Lung (tissue), 11 donors: ENCODE measurements at regions not wholly inside any gene's neighbourhood (a gene's known extent, or its start where the extent isn't known, plus 50 kb on each side); places are given as distances from the start of the nearest gene placed in this dataset.

Source experiments
- ATAC-seq: fragments of 200-7000 bp; cut with Tn5 transposase; one replicate; pipeline ENCODE4 v1.9.1; 2020; ENCODE audit warnings: moderate number of reproducible peaks; ENCODE audit not compliant: insufficient read depth, low FRiP score
- DNase-seq, 3 donors: peaks; one replicate each; pipeline ENCODE4 v3.0.0-alpha.2; 2013 to 2017
- H3K27ac ChIP-seq, 2 donors: one replicate each; pipeline ENCODE4 v1.5.1; 2013; ENCODE audit warnings: mild to moderate bottlenecking in 2 of 2, moderate library complexity in 2 of 2, control low read depth in 1 of 2, inconsistent platforms in 1 of 2, low read depth in 1 of 2, low read length in 1 of 2
- H3K27me3 ChIP-seq, 3 donors: one replicate each; pipeline ENCODE4 v1.5.1; 2013; ENCODE audit warnings: low read length in 2 of 3; ENCODE audit not compliant: control insufficient read depth in 3 of 3, insufficient read depth in 3 of 3
- H3K36me3 ChIP-seq, 4 donors: one replicate each; pipeline ENCODE4 v1.5.1; 2013; ENCODE audit warnings: low read length in 4 of 4, mild to moderate bottlenecking in 1 of 4, moderate library complexity in 1 of 4; ENCODE audit not compliant: control insufficient read depth in 4 of 4, insufficient read depth in 4 of 4
- H3K4me1 ChIP-seq, 5 donors: one replicate each; pipeline ENCODE4 v1.5.1; 2013; ENCODE audit warnings: low read length in 5 of 5, mild to moderate bottlenecking in 2 of 5, moderate library complexity in 1 of 5; ENCODE audit not compliant: control insufficient read depth in 5 of 5, insufficient read depth in 5 of 5
- H3K4me3 ChIP-seq: one replicate; pipeline ENCODE4 v1.5.1; 2013; ENCODE audit warnings: mild to moderate bottlenecking, control low read depth, moderate library complexity
- H3K9ac ChIP-seq, 2 donors: one replicate each; pipeline ENCODE4 v1.5.1; 2013; ENCODE audit warnings: low read length in 2 of 2, control low read depth in 1 of 2; ENCODE audit not compliant: insufficient read depth in 1 of 2
- H3K9me3 ChIP-seq, 4 donors: one replicate each; pipeline ENCODE4 v1.5.1; 2013; ENCODE audit warnings: low read length in 3 of 4, mild to moderate bottlenecking in 1 of 4, moderate library complexity in 1 of 4; ENCODE audit not compliant: control insufficient read depth in 4 of 4, insufficient read depth in 3 of 4
- CTCF ChIP-seq: IDR thresholded peaks from 2 replicates; pipeline ENCODE4 v1.5.1; 2012; ENCODE audit warnings: mild to moderate bottlenecking; ENCODE audit errors: control extremely low read depth, extremely low read depth
- WGBS, 2 donors: extraction: QIAGEN DNeasy Blood & Tissue Kit; methylation state at CpG; one replicate each; pipeline ENCODE4 v1.1.7; 2013; 5-methylcytosine and 5-hydroxymethylcytosine counted together
- donor health status: control.
- donor health status: control.
- donor health status: Bipolar disorder and iron deficiency.
- donor health status: healthy.
- donor health status: DM: yes; HTN: yes; CAD: no.

- ATAC-seq: no peak
- Histone ChIP-seq H3K4me3 (no peak overlapping the region), H3K36me3 (no peaks in the 10 kb centered on the region), H3K4me1 (no peaks in the 10 kb centered on the region), H3K9ac (no peak overlapping the region), H3K27ac (no peak overlapping the region), H3K27me3 (peaks cover 0 to 3% (median 0%) of the 10 kb centered on the region in 3 donors), H3K9me3 (peaks cover 0 to 5% (median 0%) of the 10 kb centered on the region in 4 donors)
- no peak for DNase-seq
- no peak for TF ChIP-seq CTCF
- 77% methylated on average over 7 of the region's 7 CpGs for WGBS, 2 donors
Observed at GRCh38 chr15:88312941-88313579, 56.5 kb upstream of the NTRK3 start.

- Histone ChIP-seq H3K36me3 (no peaks in the 10 kb centered on the region), H3K9ac (no peak overlapping the region), H3K4me3 (no peak overlapping the region), H3K27me3 (peaks cover 0 to 3% (median 0%) of the 10 kb centered on the region in 3 donors), H3K4me1 (no peaks in the 10 kb centered on the region), H3K27ac (no peak overlapping the region), H3K9me3 (peaks cover 0 to 2% (median 0%) of the 10 kb centered on the region in 4 donors)
- DNase-seq: no peak
- WGBS, 2 donors: 70 to 82% methylated on average over 3 of the region's 3 CpGs
- no peak for ATAC-seq
- TF ChIP-seq CTCF: no peak
Observed at GRCh38 chr15:88309363-88309762, 52.8 kb upstream of the NTRK3 start.

GRCh38 chr15:88307344-88307743 is 50.8 kb upstream of the NTRK3 start:
- no peak overlapping the region for H3K4me3 ChIP-seq
- no peaks in the 10 kb centered on the region for H3K36me3 ChIP-seq
- no peak overlapping the region for H3K9ac ChIP-seq
- WGBS, 2 donors: 79 to 83% methylated on average over 2 of the region's 2 CpGs
- DNase-seq: no peak
- ATAC-seq: no peak
- peaks cover 0 to 4% (median 0%) of the 10 kb centered on the region in 3 donors for H3K27me3 ChIP-seq
- no peaks in the 10 kb centered on the region for H3K4me1 ChIP-seq
- H3K9me3 ChIP-seq: no peaks in the 10 kb centered on the region
- no peak overlapping the region for H3K27ac ChIP-seq
- TF ChIP-seq CTCF: no peak
